AG04449 (cell line): ENCODE measurements at regions not wholly inside any gene's neighbourhood (a gene's known extent, or its start where the extent isn't known, plus 50 kb on each side); places are given as distances from the start of the nearest gene placed in this dataset.
A peak's percentile ranks its signal among the peaks of the same experiment; 100 is the strongest.

Experiments used
- CTCF ChIA-PET: fragments of 350-600 bp; formaldehyde crosslinking; extraction: SDS; loops from one replicate; lab custom pipeline; 2021; ENCODE audit warnings: antibody characterized with exemption; lab: Yijun Ruan, JAX
- POLR2A ChIA-PET: fragments of 400-600, 350-600 bp; formaldehyde crosslinking; extraction: SDS; loops from one replicate; lab custom pipeline; 2020; ENCODE audit warnings: antibody characterized with exemption, inconsistent platforms; lab: Yijun Ruan, JAX
- DNase-seq: peaks from one replicate; pipeline ENCODE4 v3.0.0-alpha.2; 2010; ENCODE audit warnings: low read depth, low spot score
- H3K4me3 ChIP-seq: 2 replicates; pipeline ENCODE4 v1.5.1; 2011; ENCODE audit warnings: low read depth, mild to moderate bottlenecking, control low read depth, low read length
- CTCF ChIP-seq: IDR thresholded peaks from one replicate; pipeline ENCODE4 v1.5.1; 2011; ENCODE audit warnings: mild to moderate bottlenecking, moderate library complexity, low read length, control low read depth, inconsistent platforms; ENCODE audit not compliant: insufficient read depth; ENCODE audit errors: missing control alignments

- ChIA-PET POLR2A (no interaction called here), CTCF (no interaction called here)
- TF ChIP-seq CTCF: no peak
- H3K4me3 ChIP-seq: no peak overlapping the region
- peak; percentile 33 for DNase-seq
Measured at GRCh38 chr6:163897030-163897429, 482.5 kb downstream of the QKI start.

GRCh38 chr6:163895162-163895561, 480.6 kb downstream of the QKI start:
- DNase-seq: no peak
- no peak overlapping the region for H3K4me3 ChIP-seq
- ChIA-PET POLR2A (no interaction called here), CTCF (no interaction called here)
- no peak for TF ChIP-seq CTCF

GRCh38 chr6:163893609-163894189, 479.2 kb downstream of the QKI start:
- POLR2A ChIA-PET: no interaction called here
- CTCF ChIA-PET: no interaction called here
- no peak overlapping the region for H3K4me3 ChIP-seq
- DNase-seq: no peak
- TF ChIP-seq CTCF: no peak

- ChIA-PET CTCF (no interaction called here), POLR2A (no interaction called here)
- no peak for TF ChIP-seq CTCF
- no peak overlapping the region for H3K4me3 ChIP-seq
- no peak for DNase-seq
Measured at GRCh38 chr6:163892824-163893561, 478.5 kb downstream of the QKI start.

GRCh38 chr6:163889904-163890514, 475.5 kb downstream of the QKI start:
- H3K4me3 ChIP-seq: no peak overlapping the region
- no peak for TF ChIP-seq CTCF
- DNase-seq: no peak
- POLR2A ChIA-PET: no interaction called here
- CTCF ChIA-PET: no interaction called here

GRCh38 chr6:163888030-163888819, 473.7 kb downstream of the QKI start:
- H3K4me3 ChIP-seq: no peak overlapping the region
- no peak for DNase-seq
- TF ChIP-seq CTCF: no peak
- ChIA-PET POLR2A (no interaction called here), CTCF (no interaction called here)
